ENCODE measurements at regions not wholly inside any gene's neighbourhood (a gene's known extent, or its start where the extent isn't known, plus 50 kb on each side); places are given as distances from the start of the nearest gene placed in this dataset.

DNA sequence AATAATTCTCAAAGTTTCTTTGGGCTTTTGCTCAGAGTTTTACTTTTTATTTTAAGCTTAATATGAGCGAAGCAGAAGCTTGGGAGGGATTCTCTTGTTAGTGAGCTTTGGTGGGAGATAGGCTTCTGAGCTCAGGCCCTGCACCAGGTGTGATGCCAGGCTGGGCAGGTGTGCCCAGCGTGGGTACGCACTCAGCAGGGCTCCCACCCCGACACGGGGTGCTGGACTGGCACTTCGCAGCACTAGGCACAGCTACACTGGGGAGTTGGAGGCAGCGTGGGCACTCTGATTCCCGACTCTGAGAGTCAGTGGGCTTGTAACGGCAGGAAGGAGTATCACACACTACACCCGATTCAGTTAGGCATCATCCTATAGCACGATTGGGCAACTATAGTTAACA lies 244.0 kb downstream of the KLF13 start:
- no peaks in the 10 kb centered on the region for H3K36me3 ChIP-seq (ENCODE audit: control insufficient read depth in 2 of 2, insufficient read depth in 1 of 2, low read length in 2 of 2)
- CTCF ChIA-PET = interaction anchor here (0.6 kb wide), 2 partner anchors 14 to 214 kb away, joined by 3 read pairs; no protein-coding TSS in a partner anchor

DNA sequence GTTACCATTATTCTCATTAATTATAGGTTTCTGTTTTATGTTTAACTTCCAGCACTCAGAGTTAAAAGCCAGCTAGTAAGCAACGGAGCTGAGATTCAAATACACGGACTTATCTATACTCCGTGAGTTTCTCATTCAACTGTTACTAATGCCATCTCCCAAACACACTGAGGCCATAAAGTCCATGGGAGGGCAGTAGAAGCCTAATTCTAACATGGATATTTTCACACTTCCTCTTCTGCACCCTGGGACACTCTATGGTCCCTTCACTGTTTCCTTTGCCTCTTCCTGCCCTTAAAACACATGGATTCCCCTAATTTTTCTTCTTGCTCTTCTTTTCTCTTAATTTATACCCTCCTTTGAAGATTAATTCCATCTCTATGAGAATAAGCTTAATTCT lies 245.0 kb downstream of the KLF13 start:
- Histone ChIP-seq H3K36me3 (ENCODE audit: control insufficient read depth in 2 of 2, insufficient read depth in 1 of 2, low read length in 2 of 2) (no peaks in the 10 kb centered on the region), H3K27ac (ENCODE audit: extremely low read depth, low read depth, low read length) (no peak overlapping the region), H3K9me3 (ENCODE audit: control insufficient read depth, insufficient read depth, low read depth, low read length) (no peaks in the 10 kb centered on the region; the same call in 1 of the 2 replicates), H3K4me3 (ENCODE audit: low read depth, low read length) (no peak overlapping the region), H3K4me1 (ENCODE audit: control insufficient read depth, insufficient read depth, low read length) (no peaks in the 10 kb centered on the region)
- TF ChIP-seq ZNF211 (tag by site-specific recombination; IDR thresholded peaks at IDR 0.05; ENCODE audit: low read depth) (no peak), ZNF335 (tag by site-specific recombination; conservative IDR thresholded peaks at IDR 0.05) (no peak), ZNF571 (tag by site-specific recombination; IDR thresholded peaks at IDR 0.05) (no peak), WT1 (tag by site-specific recombination; IDR thresholded peaks at IDR 0.05) (no peak), ZNF670 (tag by site-specific recombination; IDR thresholded peaks at IDR 0.05; ENCODE audit: low read depth) (no peak), IKZF3 (tag by site-specific recombination; IDR thresholded peaks at IDR 0.05) (no peak)
- TF ChIP-seq, protein P1, sequence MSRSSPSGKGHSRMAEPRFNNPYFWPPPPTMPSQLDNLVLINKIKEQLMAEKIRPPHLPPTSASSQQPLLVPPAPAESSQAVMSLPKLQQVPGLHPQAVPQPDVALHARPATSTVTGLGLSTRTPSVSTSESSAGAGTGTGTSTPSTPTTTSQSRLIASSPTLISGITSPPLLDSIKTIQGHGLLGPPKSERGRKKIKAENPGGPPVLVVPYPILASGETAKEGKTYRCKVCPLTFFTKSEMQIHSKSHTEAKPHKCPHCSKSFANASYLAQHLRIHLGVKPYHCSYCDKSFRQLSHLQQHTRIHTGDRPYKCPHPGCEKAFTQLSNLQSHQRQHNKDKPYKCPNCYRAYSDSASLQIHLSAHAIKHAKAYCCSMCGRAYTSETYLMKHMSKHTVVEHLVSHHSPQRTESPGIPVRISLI (tag by site-specific recombination; IDR thresholded peaks at IDR 0.05) = no peak
- TF ChIP-seq, protein P2, sequence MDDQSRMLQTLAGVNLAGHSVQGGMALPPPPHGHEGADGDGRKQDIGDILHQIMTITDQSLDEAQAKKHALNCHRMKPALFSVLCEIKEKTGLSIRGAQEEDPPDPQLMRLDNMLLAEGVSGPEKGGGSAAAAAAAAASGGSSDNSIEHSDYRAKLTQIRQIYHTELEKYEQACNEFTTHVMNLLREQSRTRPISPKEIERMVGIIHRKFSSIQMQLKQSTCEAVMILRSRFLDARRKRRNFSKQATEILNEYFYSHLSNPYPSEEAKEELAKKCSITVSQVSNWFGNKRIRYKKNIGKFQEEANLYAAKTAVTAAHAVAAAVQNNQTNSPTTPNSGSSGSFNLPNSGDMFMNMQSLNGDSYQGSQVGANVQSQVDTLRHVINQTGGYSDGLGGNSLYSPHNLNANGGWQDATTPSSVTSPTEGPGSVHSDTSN (CRISPR knock-in tag; IDR thresholded peaks at IDR 0.05) = no peak
- POLR2A ChIA-PET = no interaction called here
- CTCF ChIA-PET = interaction anchor here (0.6 to 1.1 kb wide), 4 partner anchors 9 to 471 kb away, joined by 3 to 5 read pairs (median 4); no protein-coding TSS in a partner anchor

More for the DNA sequence above, 244.0 kb downstream of the KLF13 start:
- Histone ChIP-seq H3K4me3 (ENCODE audit: low read depth, low read length) (no peak overlapping the region), H3K4me1 (ENCODE audit: control insufficient read depth, insufficient read depth, low read length) (no peaks in the 10 kb centered on the region), H3K27ac (ENCODE audit: extremely low read depth, low read depth, low read length) (no peak overlapping the region), H3K9me3 (ENCODE audit: control insufficient read depth, insufficient read depth, low read depth, low read length) (no peaks in the 10 kb centered on the region; the same call in 1 of the 2 replicates)
- TF ChIP-seq ZNF530 (tag by site-specific recombination; IDR thresholded peaks at IDR 0.05; ENCODE audit: low read depth) (no peak), ZNF571 (tag by site-specific recombination; IDR thresholded peaks at IDR 0.05) (no peak), OVOL3 (tag by site-specific recombination; IDR thresholded peaks at IDR 0.05) (no peak), ZNF121 (tag by site-specific recombination; IDR thresholded peaks at IDR 0.05) (no peak), ZNF311 (tag by site-specific recombination; IDR thresholded peaks at IDR 0.05; ENCODE audit: borderline replicate concordance) (no peak), MZF1 (tag by site-specific recombination; IDR thresholded peaks at IDR 0.05; ENCODE audit: borderline replicate concordance) (no peak), ZIC2 (tag by site-specific recombination; IDR thresholded peaks at IDR 0.05) (no peak), ZNF792 (tag by site-specific recombination; IDR thresholded peaks at IDR 0.05) (no peak), ZBTB8A (tag by site-specific recombination; IDR thresholded peaks at IDR 0.05) (no peak), ZNF670 (tag by site-specific recombination; IDR thresholded peaks at IDR 0.05; ENCODE audit: low read depth) (no peak), ZNF23 (tag by site-specific recombination; IDR thresholded peaks at IDR 0.05; ENCODE audit: borderline replicate concordance) (no peak)
- TF ChIP-seq, protein P3, sequence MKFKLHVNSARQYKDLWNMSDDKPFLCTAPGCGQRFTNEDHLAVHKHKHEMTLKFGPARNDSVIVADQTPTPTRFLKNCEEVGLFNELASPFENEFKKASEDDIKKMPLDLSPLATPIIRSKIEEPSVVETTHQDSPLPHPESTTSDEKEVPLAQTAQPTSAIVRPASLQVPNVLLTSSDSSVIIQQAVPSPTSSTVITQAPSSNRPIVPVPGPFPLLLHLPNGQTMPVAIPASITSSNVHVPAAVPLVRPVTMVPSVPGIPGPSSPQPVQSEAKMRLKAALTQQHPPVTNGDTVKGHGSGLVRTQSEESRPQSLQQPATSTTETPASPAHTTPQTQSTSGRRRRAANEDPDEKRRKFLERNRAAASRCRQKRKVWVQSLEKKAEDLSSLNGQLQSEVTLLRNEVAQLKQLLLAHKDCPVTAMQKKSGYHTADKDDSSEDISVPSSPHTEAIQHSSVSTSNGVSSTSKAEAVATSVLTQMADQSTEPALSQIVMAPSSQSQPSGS (tag by site-specific recombination; IDR thresholded peaks at IDR 0.05; ENCODE audit: low read depth) = no peak
- TF ChIP-seq, protein P4, sequence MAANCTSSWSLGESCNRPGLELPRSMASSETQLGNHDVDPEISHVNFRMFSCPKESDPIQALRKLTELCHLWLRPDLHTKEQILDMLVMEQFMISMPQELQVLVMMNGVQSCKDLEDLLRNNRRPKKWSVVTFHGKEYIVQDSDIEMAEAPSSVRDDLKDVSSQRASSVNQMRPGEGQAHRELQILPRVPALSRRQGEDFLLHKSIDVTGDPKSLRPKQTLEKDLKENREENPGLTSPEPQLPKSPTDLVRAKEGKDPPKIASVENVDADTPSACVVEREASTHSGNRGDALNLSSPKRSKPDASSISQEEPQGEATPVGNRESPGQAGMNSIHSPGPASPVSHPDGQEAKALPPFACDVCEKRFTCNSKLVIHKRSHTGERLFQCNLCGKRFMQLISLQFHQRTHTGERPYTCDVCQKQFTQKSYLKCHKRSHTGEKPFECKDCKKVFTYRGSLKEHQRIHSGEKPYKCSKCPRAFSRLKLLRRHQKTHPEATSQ (tag by site-specific recombination; IDR thresholded peaks at IDR 0.05) = no peak
- TF ChIP-seq, protein P5, sequence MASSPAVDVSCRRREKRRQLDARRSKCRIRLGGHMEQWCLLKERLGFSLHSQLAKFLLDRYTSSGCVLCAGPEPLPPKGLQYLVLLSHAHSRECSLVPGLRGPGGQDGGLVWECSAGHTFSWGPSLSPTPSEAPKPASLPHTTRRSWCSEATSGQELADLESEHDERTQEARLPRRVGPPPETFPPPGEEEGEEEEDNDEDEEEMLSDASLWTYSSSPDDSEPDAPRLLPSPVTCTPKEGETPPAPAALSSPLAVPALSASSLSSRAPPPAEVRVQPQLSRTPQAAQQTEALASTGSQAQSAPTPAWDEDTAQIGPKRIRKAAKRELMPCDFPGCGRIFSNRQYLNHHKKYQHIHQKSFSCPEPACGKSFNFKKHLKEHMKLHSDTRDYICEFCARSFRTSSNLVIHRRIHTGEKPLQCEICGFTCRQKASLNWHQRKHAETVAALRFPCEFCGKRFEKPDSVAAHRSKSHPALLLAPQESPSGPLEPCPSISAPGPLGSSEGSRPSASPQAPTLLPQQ (tag by site-specific recombination; IDR thresholded peaks at IDR 0.05) = no peak
- TF ChIP-seq, protein P6, sequence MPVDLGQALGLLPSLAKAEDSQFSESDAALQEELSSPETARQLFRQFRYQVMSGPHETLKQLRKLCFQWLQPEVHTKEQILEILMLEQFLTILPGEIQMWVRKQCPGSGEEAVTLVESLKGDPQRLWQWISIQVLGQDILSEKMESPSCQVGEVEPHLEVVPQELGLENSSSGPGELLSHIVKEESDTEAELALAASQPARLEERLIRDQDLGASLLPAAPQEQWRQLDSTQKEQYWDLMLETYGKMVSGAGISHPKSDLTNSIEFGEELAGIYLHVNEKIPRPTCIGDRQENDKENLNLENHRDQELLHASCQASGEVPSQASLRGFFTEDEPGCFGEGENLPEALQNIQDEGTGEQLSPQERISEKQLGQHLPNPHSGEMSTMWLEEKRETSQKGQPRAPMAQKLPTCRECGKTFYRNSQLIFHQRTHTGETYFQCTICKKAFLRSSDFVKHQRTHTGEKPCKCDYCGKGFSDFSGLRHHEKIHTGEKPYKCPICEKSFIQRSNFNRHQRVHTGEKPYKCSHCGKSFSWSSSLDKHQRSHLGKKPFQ (tag by site-specific recombination; IDR thresholded peaks at IDR 0.05) = no peak
- TF ChIP-seq, protein P7, sequence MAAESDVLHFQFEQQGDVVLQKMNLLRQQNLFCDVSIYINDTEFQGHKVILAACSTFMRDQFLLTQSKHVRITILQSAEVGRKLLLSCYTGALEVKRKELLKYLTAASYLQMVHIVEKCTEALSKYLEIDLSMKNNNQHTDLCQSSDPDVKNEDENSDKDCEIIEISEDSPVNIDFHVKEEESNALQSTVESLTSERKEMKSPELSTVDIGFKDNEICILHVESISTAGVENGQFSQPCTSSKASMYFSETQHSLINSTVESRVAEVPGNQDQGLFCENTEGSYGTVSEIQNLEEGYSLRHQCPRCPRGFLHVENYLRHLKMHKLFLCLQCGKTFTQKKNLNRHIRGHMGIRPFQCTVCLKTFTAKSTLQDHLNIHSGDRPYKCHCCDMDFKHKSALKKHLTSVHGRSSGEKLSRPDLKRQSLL (tag by site-specific recombination; IDR thresholded peaks at IDR 0.05) = no peak
- TF ChIP-seq, protein P8, sequence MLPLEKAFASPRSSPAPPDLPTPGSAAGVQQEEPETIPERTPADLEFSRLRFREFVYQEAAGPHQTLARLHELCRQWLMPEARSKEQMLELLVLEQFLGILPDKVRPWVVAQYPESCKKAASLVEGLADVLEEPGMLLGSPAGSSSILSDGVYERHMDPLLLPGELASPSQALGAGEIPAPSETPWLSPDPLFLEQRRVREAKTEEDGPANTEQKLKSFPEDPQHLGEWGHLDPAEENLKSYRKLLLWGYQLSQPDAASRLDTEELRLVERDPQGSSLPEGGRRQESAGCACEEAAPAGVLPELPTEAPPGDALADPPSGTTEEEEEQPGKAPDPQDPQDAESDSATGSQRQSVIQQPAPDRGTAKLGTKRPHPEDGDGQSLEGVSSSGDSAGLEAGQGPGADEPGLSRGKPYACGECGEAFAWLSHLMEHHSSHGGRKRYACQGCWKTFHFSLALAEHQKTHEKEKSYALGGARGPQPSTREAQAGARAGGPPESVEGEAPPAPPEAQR (tag by site-specific recombination; IDR thresholded peaks at IDR 0.05) = no peak
- TF ChIP-seq, protein P9, sequence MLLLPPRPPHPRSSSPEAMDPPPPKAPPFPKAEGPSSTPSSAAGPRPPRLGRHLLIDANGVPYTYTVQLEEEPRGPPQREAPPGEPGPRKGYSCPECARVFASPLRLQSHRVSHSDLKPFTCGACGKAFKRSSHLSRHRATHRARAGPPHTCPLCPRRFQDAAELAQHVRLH (tag by site-specific recombination; IDR thresholded peaks at IDR 0.05) = no peak
- POLR2A ChIA-PET = no interaction called here

All from HEK293 (cell line).